Activated T-cell treated with anti-CD3 and anti-CD28 coated beads, Interleukin-2, amount 50 U/mL, for 1 hour (primary cell): ENCODE measurements at regions not wholly inside any gene's neighbourhood (a gene's known extent, or its start where the extent isn't known, plus 50 kb on each side); places are given as distances from the start of the nearest gene placed in this dataset.
"Not testable (repeated sequence)": the region's sequence is repeated elsewhere in the genome, so short reads cannot be mapped to it uniquely, and the experiment has no call there.

Experiments
- DNase-seq: peaks from one replicate; pipeline ENCODE4 v3.0.0-alpha.2; 2020

DNA sequence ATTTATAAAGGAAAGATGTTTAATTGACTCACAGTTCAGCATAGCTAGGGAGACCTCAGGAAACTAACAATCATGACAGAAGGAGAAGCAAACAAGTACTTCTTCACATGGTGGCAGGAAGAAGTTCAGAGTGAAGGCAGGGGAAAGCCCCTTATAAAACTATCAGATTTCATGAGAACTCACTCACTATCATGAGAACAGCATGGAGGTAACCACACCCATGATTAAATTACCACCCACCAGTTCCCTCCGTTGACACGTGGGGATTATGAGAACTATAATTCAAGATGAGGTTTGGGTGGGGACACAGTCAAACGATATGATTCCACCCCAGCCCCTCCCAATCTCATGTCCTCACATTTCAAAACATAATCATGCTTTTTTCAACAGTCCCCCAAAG lies 124.2 kb upstream of the PCGF5 start:
- DNase-seq: no peak

DNA sequence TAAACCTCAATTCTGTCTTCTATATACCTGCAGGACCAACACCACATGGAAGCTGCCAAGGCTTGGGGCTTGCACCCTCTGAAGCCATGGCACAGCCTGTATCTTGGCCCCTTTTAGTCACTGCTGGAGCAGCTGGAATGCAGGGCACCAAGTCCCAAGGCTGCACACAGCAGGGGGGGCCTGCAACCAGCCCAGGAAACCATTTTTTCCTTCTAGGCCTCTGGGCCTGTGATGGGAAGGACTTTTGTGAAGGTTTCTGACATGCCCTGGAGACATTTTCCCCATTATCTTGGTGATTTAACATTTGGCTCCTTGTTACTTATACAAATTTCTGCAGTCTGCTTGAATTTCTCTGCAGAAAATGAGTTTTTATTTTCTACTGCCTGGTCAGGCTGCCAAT lies 123.2 kb upstream of the PCGF5 start:
- DNase-seq: no peak

GRCh38 chr10:91098021-91098420 lies 122.4 kb upstream of the PCGF5 start:
- not testable (repeated sequence) for DNase-seq

GRCh38 chr10:91103384-91104192 lies 116.9 kb upstream of the PCGF5 start:
- DNase-seq: no peak

- no peak for DNase-seq
Measured at GRCh38 chr10:91104193-91105041, 116.0 kb upstream of the PCGF5 start.

GRCh38 chr10:91105269-91105668 lies 115.2 kb upstream of the PCGF5 start:
- no peak for DNase-seq

- DNase-seq: no peak
Measured at GRCh38 chr10:91108820-91109219, 111.6 kb upstream of the PCGF5 start.

- no peak for DNase-seq
Measured at GRCh38 chr10:91111060-91111459, 109.4 kb upstream of the PCGF5 start.

DNA sequence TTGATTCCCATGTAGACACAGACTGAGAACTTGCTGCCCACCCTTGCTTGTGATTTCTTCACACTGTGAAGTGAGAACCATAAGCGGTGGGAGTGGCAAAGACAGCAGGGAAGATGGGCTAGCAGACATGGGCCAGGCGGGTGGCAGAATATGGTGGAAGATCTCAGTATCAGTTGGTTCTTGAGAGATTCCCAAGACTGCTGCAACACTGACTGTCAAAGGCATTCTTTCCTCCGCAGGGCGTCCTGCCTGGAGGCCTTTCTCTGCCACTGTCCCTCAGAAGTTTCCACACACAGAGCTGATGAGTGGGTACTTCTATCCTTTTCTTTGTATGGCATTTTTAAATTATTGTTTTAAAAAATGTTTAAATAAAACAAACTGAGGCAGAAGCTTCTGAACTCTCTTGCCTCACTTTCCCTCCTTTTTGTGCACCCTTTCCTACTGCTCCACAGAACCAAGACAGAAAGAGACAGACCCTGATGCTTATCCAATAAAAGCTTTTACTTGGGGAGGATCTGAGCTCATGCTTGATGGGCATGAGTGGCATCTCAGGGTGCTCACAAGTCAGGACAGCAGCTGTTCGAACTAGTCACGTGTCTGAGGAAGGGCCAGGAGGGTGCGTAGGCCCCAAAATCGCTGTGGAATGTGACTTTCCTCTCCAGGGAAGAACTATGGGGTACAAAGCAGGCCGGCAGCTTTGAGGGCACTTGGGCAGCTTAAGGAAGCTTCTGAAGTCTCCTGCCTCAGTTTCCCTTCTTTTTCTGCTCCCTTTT lies 104.7 kb upstream of the PCGF5 start:
- DNase-seq: no peak

GRCh38 chr10:91117505-91117904 lies 103.0 kb upstream of the PCGF5 start:
- DNase-seq: no peak

GRCh38 chr10:91120348-91120747 lies 100.1 kb upstream of the PCGF5 start:
- DNase-seq: no peak

DNA sequence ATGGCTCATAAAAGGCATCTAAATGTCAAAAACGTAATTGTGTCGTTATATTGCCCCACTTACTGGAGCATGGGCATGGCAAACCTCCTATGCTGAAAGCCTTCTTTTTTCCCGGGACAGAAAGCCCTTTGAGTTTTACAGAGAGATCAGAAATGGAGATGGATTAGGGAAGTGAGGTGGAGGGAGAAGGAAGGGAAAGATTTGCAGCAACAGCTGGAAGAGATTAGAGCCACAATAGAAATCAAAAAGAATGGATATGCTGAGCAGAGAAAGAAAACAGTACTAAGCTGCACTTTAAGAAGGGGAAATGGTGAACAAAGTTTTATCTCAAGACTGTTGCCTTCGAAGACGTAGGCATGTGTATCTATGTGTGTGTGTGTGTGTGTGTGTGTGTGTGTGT lies 97.2 kb upstream of the PCGF5 start:
- DNase-seq: no peak

GRCh38 chr10:91124016-91124415 lies 96.4 kb upstream of the PCGF5 start:
- no peak for DNase-seq

DNA sequence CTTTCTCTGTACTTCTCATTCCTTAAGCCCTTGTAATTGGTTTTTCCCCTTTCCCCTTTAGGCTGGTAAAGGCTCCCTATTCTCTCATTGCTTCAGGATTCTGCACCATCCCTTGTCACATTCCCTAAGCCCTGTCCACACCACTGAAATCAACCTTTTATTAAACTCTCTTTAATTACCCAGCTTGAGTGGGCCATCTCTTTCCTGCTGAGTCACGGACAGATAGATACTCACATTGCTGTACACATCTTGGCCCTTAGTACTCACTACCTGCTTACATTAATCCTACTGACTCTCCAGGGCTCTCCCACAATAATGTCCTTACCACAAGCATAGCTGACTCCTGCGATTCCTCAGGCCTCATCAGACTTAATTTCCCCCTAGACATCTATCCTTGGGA lies 94.0 kb upstream of the PCGF5 start:
- DNase-seq: no peak

GRCh38 chr10:91127341-91128082 lies 93.0 kb upstream of the PCGF5 start:
- no peak for DNase-seq

DNA sequence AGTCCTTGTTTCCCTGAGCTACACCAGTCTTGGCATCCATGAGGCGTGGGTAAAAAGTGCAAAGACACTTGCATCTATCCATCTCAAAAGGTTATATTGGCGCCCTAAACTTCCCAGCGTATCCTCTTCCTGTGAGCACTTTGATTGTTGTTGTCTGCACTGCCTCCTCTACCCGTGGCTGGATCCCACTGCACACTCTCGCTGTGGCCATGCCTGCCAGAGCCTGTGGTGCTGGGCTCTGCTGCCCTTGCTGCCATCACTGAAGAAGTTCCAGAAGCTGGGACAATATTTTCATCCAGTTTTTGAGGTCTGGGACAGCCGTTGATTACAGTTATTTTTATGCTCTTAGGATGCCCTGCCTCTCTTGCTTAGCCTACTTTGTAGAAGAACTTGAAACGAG lies 85.3 kb upstream of the PCGF5 start:
- DNase-seq: no peak

DNA sequence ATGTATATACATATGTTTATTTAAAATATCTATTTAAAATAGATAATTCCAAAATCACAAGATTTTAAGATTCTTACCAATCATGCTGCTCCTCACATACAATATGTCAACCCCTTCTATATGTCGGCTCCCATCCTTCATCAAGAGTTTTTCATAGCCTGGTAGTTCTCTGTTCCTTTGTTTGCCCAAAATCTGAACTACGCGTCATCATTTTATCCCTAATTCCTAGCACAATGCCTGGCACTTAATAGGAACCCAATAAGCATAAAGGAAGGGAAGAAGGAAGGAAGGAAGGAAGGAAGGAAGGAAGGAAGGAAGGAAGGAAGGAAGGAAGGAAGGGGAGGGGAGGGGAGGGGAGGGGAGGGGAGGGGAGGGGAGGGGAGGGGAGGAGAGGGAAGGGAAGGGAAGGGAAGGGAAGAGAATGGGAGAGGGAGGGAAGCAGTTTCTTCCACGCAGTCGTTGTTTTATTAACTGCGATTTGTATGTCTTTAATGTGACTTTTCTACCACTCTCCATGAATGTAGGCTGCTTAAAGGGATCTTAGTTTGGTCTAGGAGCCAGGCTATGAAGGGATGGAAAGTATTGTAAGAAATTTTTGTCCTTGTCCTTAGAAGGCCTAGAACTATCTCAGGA lies 83.3 kb upstream of the PCGF5 start:
- DNase-seq: no peak

- DNase-seq: no peak
Measured at GRCh38 chr10:91137822-91138221, 82.6 kb upstream of the PCGF5 start.

- no peak for DNase-seq
Measured at GRCh38 chr10:91140995-91141549, 79.4 kb upstream of the PCGF5 start.

DNA sequence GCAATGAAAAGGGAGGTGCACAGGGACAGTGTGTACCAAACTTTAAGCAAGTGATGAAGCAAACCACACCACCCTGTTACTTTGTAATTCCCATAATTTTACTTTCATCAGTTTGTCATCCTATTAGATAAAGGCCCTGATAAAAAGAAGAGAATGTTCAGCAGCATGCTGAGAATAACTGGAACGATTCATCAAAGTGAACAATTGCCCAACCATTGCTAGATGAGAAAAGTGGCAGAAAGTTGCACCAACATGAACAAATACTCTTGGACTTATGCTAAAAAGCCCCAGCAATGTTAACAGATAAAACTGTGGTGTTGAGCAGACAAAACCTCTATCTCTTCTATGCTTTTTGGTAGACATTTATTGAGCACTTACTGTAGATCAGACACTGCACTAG lies 75.5 kb upstream of the PCGF5 start:
- DNase-seq: no peak

GRCh38 chr10:91146146-91146545 lies 74.3 kb upstream of the PCGF5 start:
- DNase-seq: no peak

- DNase-seq: no peak
Measured at GRCh38 chr10:91149550-91149949, 70.9 kb upstream of the PCGF5 start.
